Forelimb muscle (tissue), 1 donor: ENCODE measurements at regions not wholly inside any gene's neighbourhood (a gene's known extent, or its start where the extent isn't known, plus 50 kb on each side); places are given as distances from the start of the nearest gene placed in this dataset.

Experiments used
- DNase-seq: peaks from one replicate; pipeline ENCODE4 v3.0.0-alpha.2; 2013; ENCODE audit warnings: low read depth

- DNase-seq = no peak
These were observed 542.9 kb downstream of the PLPP3 start for GRCh38 chr1:56036479-56036878.

GRCh38 chr1:56034847-56035481 is 544.4 kb downstream of the PLPP3 start:
- no peak for DNase-seq

DNA sequence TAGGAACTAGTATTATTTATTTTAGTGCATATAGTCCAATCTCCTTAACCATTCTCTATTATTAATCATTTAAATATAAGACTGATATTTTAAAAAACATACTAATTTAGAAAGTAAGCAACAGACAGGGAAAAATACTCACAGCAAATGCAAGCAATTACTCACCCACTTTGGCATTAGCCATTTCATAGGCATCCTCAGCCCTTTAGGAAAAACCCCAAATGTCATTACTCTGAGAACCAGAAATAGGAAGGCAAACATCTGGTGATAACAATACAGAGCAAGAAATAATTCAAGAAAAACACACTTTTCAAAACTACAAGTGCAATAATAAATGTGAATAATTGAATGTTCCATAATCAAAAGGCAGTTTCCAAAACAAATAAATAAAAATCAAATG is 545.1 kb downstream of the PLPP3 start:
- no peak for DNase-seq

DNA sequence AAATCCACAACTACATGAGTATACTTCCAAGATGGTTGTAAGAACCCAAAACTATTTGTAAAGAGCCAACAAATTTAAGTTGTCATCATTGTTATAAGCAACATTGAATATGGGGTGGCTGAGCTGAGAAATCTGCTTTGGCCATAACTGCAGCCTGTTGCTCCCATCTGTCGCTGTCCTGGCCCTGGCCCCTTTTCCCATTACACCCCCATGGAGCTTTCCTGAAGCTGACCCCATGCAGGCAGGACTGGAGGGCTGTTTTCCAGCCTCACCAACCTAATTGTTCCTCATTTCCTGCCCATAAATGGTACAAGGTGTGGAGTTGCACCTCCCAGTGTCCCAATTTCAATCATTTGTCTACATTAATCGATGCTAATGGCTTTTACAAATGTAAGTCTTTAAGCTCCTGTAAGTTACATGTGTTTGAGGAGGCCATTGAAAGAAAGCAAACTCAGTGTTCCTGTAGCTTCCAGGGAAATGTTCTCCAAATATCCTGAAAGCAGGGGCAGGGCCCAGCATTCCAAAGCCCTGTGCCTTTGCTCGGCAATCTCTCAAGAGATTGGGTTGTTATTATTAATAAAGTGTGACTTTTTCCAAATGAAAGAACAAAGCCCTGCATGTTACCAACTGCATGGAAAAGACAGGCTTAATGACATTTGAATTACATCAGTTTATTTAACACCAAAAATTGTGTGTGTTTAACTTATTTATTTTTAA is 545.9 kb downstream of the PLPP3 start:
- no peak for DNase-seq

- no peak for DNase-seq
These were observed 547.2 kb downstream of the PLPP3 start for GRCh38 chr1:56032096-56032676.

DNA sequence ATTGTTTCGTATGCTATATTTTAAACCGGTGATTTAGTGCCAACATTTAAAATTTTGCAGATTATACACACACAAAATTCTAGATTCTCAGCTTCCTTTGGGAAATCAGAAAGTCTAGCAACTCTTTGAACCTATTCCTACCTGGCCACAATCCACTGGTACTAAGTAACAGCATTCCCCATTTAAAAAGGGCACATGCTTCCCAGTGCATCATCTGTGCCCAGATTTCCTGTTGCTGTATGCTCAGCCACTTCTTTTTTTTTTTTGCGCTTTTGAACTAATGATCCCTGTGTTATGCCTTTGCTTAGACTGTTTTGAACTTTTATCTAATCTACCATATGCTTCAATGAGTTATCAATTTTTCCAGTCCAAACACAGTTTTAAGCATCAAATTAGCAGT is 548.4 kb downstream of the PLPP3 start:
- no peak for DNase-seq

GRCh38 chr1:56029319-56030003 is 549.9 kb downstream of the PLPP3 start:
- no peak for DNase-seq

GRCh38 chr1:56028911-56029310 is 550.5 kb downstream of the PLPP3 start:
- no peak for DNase-seq

GRCh38 chr1:56028244-56028643 is 551.1 kb downstream of the PLPP3 start:
- DNase-seq = no peak

DNA sequence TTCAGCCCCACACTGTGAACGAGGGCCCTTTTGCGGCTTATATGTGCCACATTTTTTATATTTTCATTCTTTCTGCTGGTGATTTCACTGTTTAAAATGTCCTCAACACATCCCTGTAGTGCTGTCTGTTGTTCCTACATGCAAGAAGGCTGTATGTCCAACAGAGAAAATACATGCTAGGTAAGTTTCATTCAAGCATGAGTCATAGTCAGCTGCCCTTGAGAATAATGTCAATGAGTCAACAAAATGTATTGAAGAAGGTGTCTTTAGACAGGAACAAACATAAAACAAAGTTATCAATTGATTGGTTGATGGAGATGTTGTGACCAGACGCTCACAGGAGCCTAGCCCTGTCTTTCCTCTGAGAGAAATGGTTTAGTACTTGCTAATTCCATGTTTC is 553.4 kb downstream of the PLPP3 start:
- DNase-seq = no peak

DNA sequence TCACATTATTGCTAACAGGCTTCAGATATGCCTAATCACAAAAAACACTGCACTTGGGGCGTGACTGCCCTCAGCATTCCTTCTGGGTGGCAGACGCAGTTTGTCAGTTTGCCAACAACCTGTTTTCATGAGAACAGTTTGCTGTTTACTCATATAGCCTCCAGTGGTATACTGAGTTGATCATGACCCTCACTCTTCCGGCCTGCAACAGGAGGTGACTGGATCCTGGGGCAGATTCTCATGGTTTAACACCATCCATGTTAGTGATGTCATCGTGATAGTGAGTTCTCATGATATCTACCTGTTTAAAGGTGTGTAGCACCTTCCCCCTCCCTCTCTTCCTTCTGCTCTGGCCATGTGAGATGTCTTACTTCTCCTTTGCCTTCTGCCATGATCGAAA is 555.2 kb downstream of the PLPP3 start:
- DNase-seq = no peak

- DNase-seq = no peak
These were observed 559.4 kb downstream of the PLPP3 start for GRCh38 chr1:56019922-56020321.

- DNase-seq = no peak
These were observed 559.9 kb downstream of the PLPP3 start for GRCh38 chr1:56019472-56019871.

- no peak for DNase-seq
These were observed 562.0 kb downstream of the PLPP3 start for GRCh38 chr1:56017336-56017735.

GRCh38 chr1:56003846-56004245 is 575.5 kb downstream of the PLPP3 start:
- DNase-seq = no peak

- DNase-seq = no peak
These were observed 577.1 kb downstream of the PLPP3 start for GRCh38 chr1:56002231-56002630.

DNA sequence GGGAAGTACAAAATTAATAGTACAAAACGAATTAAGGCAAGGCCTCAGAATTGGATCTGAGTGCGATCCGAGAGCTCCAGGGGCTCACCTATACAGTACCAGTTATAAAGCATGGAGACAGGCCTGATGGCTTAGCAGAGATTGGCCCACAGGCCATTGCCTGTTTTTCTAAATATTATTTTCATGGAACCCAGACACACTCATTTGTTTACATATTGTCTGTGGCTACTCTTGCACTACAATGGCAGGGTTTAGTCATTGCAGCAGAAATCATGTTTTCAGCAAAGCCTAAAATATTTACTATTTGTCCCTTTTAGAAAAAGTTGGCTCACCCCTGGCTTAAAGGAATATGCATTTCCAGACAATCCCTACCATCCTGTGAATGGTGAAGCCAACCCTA is 578.9 kb downstream of the PLPP3 start:
- no peak for DNase-seq

- no peak for DNase-seq
These were observed 581.8 kb downstream of the PLPP3 start for GRCh38 chr1:55997536-55997935.

DNA sequence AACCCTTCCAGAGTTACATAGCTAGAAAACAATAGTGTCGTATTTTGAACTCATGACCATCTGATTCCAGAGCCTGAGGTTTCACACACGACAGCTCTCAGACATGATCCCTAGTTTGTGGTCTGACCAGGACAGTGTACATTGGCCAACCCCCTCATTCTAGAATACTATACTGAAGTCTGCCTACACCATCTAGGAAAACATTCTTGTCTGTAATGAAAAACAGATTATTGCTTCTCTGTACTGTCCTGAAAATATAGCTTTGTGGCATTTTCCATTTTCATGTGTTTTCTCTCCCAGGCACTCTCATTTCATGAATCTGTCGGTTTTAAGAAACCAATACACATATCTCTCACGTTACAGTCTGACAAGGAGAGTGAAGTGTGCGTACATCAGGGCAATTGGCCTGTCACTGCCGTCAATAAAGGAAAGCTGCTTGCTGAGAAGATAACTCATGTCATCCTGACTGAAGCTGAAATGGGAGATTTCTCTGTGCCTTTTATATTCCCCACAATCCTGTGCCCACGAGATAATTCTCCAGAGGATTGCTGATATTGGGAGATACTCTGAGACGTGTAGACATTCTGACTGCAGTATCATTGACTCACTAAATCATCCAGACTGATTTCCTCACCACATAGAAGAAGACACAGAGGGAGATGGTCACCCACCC is 585.6 kb downstream of the PLPP3 start:
- DNase-seq = no peak

GRCh38 chr1:55990007-55990406 is 589.4 kb downstream of the PLPP3 start:
- no peak for DNase-seq

GRCh38 chr1:55988963-55989452 is 590.4 kb downstream of the PLPP3 start:
- no peak for DNase-seq
